Lung (tissue), 11 donors: ENCODE measurements at regions not wholly inside any gene's neighbourhood (a gene's known extent, or its start where the extent isn't known, plus 50 kb on each side); places are given as distances from the start of the nearest gene placed in this dataset.

ENCODE experiments used
- ATAC-seq: fragments of 200-7000 bp; cut with Tn5 transposase; one replicate; pipeline ENCODE4 v1.9.1; 2020; ENCODE audit warnings: moderate number of reproducible peaks; ENCODE audit not compliant: insufficient read depth, low FRiP score
- DNase-seq, 3 donors: peaks; one replicate each; pipeline ENCODE4 v3.0.0-alpha.2; 2013 to 2017
- H3K27ac ChIP-seq, 2 donors: one replicate each; pipeline ENCODE4 v1.5.1; 2013; ENCODE audit warnings: mild to moderate bottlenecking in 2 of 2, moderate library complexity in 2 of 2, control low read depth in 1 of 2, inconsistent platforms in 1 of 2, low read depth in 1 of 2, low read length in 1 of 2
- H3K27me3 ChIP-seq, 3 donors: one replicate each; pipeline ENCODE4 v1.5.1; 2013; ENCODE audit warnings: low read length in 2 of 3; ENCODE audit not compliant: control insufficient read depth in 3 of 3, insufficient read depth in 3 of 3
- H3K36me3 ChIP-seq, 4 donors: one replicate each; pipeline ENCODE4 v1.5.1; 2013; ENCODE audit warnings: low read length in 4 of 4, mild to moderate bottlenecking in 1 of 4, moderate library complexity in 1 of 4; ENCODE audit not compliant: control insufficient read depth in 4 of 4, insufficient read depth in 4 of 4
- H3K4me1 ChIP-seq, 5 donors: one replicate each; pipeline ENCODE4 v1.5.1; 2013; ENCODE audit warnings: low read length in 5 of 5, mild to moderate bottlenecking in 2 of 5, moderate library complexity in 1 of 5; ENCODE audit not compliant: control insufficient read depth in 5 of 5, insufficient read depth in 5 of 5
- H3K4me3 ChIP-seq: one replicate; pipeline ENCODE4 v1.5.1; 2013; ENCODE audit warnings: mild to moderate bottlenecking, control low read depth, moderate library complexity
- H3K9ac ChIP-seq, 2 donors: one replicate each; pipeline ENCODE4 v1.5.1; 2013; ENCODE audit warnings: low read length in 2 of 2, control low read depth in 1 of 2; ENCODE audit not compliant: insufficient read depth in 1 of 2
- H3K9me3 ChIP-seq, 4 donors: one replicate each; pipeline ENCODE4 v1.5.1; 2013; ENCODE audit warnings: low read length in 3 of 4, mild to moderate bottlenecking in 1 of 4, moderate library complexity in 1 of 4; ENCODE audit not compliant: control insufficient read depth in 4 of 4, insufficient read depth in 3 of 4
- WGBS, 2 donors: extraction: QIAGEN DNeasy Blood & Tissue Kit; methylation state at CpG; one replicate each; pipeline ENCODE4 v1.1.7; 2013; 5-methylcytosine and 5-hydroxymethylcytosine counted together
- TF ChIP-seq, protein P1 (sequence below): IDR thresholded peaks from 2 replicates; pipeline ENCODE4 v1.5.1; 2012; ENCODE audit warnings: mild to moderate bottlenecking; ENCODE audit errors: control extremely low read depth, extremely low read depth
- donor health status: control.
- donor health status: control.
- donor health status: Bipolar disorder and iron deficiency.
- donor health status: healthy.
- donor health status: DM: yes; HTN: yes; CAD: no.

- WGBS, 2 donors: 96% methylated on average over 7 of the region's 7 CpGs
- H3K4me1 ChIP-seq: peaks cover 0 to 4% (median 0%) of the 10 kb centered on the region in 5 donors
- H3K27ac ChIP-seq: no peak overlapping the region
- H3K27me3 ChIP-seq: peaks cover 0 to 5% (median 0%) of the 10 kb centered on the region in 3 donors
- ATAC-seq (no peak), DNase-seq (no peak)
- no peaks in the 10 kb centered on the region for H3K9me3 ChIP-seq
- H3K9ac ChIP-seq: no peak overlapping the region
- no peak overlapping the region for H3K4me3 ChIP-seq
- H3K36me3 ChIP-seq: peaks cover 0 to 2% (median 0%) of the 10 kb centered on the region in 4 donors
- TF ChIP-seq, protein P1, sequence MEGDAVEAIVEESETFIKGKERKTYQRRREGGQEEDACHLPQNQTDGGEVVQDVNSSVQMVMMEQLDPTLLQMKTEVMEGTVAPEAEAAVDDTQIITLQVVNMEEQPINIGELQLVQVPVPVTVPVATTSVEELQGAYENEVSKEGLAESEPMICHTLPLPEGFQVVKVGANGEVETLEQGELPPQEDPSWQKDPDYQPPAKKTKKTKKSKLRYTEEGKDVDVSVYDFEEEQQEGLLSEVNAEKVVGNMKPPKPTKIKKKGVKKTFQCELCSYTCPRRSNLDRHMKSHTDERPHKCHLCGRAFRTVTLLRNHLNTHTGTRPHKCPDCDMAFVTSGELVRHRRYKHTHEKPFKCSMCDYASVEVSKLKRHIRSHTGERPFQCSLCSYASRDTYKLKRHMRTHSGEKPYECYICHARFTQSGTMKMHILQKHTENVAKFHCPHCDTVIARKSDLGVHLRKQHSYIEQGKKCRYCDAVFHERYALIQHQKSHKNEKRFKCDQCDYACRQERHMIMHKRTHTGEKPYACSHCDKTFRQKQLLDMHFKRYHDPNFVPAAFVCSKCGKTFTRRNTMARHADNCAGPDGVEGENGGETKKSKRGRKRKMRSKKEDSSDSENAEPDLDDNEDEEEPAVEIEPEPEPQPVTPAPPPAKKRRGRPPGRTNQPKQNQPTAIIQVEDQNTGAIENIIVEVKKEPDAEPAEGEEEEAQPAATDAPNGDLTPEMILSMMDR: no peak
Measured at GRCh38 chr2:239725551-239725890, 299.6 kb downstream of the NDUFA10 start.

- DNase-seq (no peak), ATAC-seq (no peak)
- H3K9ac ChIP-seq: no peak overlapping the region
- no peaks in the 10 kb centered on the region for H3K9me3 ChIP-seq
- no peak overlapping the region for H3K27ac ChIP-seq
- TF ChIP-seq, protein P1: no peak
- peaks cover 0 to 4% (median 0%) of the 10 kb centered on the region in 3 donors for H3K27me3 ChIP-seq
- peaks cover 0 to 2% (median 0%) of the 10 kb centered on the region in 4 donors for H3K36me3 ChIP-seq
- H3K4me1 ChIP-seq: peaks cover 0 to 4% (median 0%) of the 10 kb centered on the region in 5 donors
- WGBS, 2 donors: 92 to 95% methylated on average over 14 of the region's 14 CpGs
- no peak overlapping the region for H3K4me3 ChIP-seq
Measured at GRCh38 chr2:239724851-239725550, 300.1 kb downstream of the NDUFA10 start.

- Histone ChIP-seq H3K9ac (no peak overlapping the region), H3K36me3 (peaks cover 0 to 2% (median 0%) of the 10 kb centered on the region in 4 donors), H3K4me3 (no peak overlapping the region), H3K9me3 (peaks cover 0 to 1% (median 0%) of the 10 kb centered on the region in 4 donors), H3K27me3 (peaks cover 0 to 4% (median 0%) of the 10 kb centered on the region in 3 donors), H3K4me1 (peaks cover 0 to 4% (median 0%) of the 10 kb centered on the region in 5 donors), H3K27ac (no peak overlapping the region)
- 85 to 91% methylated on average over 16 of the region's 16 CpGs for WGBS, 2 donors
- ATAC-seq (no peak), DNase-seq (peak in 1 of 3 donors; percentile 22)
- TF ChIP-seq, protein P1: no peak
Measured at GRCh38 chr2:239724194-239724849, 300.8 kb downstream of the NDUFA10 start.
